ENCODE measurements at regions not wholly inside any gene's neighbourhood (a gene's known extent, or its start where the extent isn't known, plus 50 kb on each side); places are given as distances from the start of the nearest gene placed in this dataset.

DNA sequence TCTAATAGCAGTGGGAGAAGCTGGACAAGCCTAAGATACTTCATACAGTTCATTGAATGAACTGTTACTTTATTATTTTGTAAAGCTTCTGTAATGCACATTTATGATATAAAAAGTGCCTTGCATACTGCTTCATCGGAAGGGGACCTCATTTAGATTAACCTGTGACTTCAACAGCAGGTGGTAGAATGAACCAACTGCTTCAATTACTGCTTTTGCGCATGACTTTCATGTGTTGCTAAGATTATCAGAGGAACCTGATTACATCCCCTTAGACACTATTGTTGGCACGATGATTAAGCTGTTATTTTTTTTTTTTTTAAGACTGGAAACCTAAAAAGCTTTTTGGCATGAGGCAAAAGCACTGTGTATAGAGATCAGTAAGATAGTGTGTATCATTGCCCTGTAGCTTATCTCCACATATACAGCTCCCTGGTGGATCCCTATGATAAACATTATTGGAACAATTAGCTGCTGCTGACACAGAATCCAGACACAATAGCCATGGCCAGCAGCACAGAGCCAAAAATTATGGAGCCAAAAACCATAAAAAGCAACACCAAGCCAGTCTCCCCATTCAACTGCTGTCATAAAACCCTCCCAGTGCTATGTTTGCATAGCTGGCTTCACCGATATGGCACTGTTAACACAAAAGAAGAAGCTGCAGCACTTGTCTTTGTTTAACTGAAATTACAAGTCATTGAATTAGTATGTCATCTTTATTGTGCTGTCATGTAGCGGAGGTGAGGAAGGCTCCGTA, 731.6 kb upstream of the MMS22L start:
- ChIA-PET RAD21 (ENCODE audit: low non-redundant PET in 1 of 2, low total read pairs in 2 of 2, uncharacterized antibody in 2 of 2, unreplicated experiment in 2 of 2) (no interaction called here), POLR2A (no interaction called here), CTCF (no interaction called here)
- H2AFZ ChIP-seq (ENCODE audit: low read depth, low read length, poor library complexity, severe bottlenecking) = no peak overlapping the region
- H3K79me2 ChIP-seq (ENCODE audit: insufficient read depth, low read length) = no peaks in the 10 kb centered on the region
- intact Hi-C loops (cut with micrococcal nuclease) = no loop called here
- H3K27ac ChIP-seq (ENCODE audit: low read depth, low read length) = no peak overlapping the region
- H3K9ac ChIP-seq (ENCODE audit: low read length) = no peak overlapping the region
- H3K27me3 ChIP-seq (ENCODE audit: insufficient read depth, low read length) = peaks cover 26% of the 10 kb centered on the region
- H3K9me3 ChIP-seq (ENCODE audit: control insufficient read depth in 1 of 2, insufficient read depth in 1 of 2, low read depth in 1 of 2, low read length in 2 of 2) = no peaks in the 10 kb centered on the region
- no TSS peak for BruUV-seq (replicated peaks)
- DNase-seq (ENCODE audit: low read depth, low spot score) (no peak), ATAC-seq (no peak)
- no peaks in the 10 kb centered on the region for H4K20me1 ChIP-seq (ENCODE audit: insufficient read depth)
- H3K4me1 ChIP-seq (ENCODE audit: control insufficient read depth in 1 of 2, insufficient read depth in 2 of 2, low read length in 2 of 2) = no peaks in the 10 kb centered on the region
- H3K4me3 ChIP-seq (replicated peaks in 1 of 2; ENCODE audit: low read depth in 1 of 2, low read length in 2 of 2) = no peak overlapping the region
- no peaks in the 10 kb centered on the region for H3K9me2 ChIP-seq (ENCODE audit: insufficient read depth)
- H3K4me2 ChIP-seq (ENCODE audit: low read length) = no peak overlapping the region
- no peak for TF ChIP-seq POLR2AphosphoS5 (IDR thresholded peaks at IDR 0.05; ENCODE audit: low read depth, low read length)
- no peak for TF ChIP-seq ZFX (IDR thresholded peaks at IDR 0.05)
- TF ChIP-seq FOSL1 (IDR thresholded peaks at IDR 0.05; ENCODE audit: low read depth) = no peak
- no peak for TF ChIP-seq EZH2phosphoT487 (IDR thresholded peaks at IDR 0.05; ENCODE audit: borderline replicate concordance)
- TF ChIP-seq, protein P1, sequence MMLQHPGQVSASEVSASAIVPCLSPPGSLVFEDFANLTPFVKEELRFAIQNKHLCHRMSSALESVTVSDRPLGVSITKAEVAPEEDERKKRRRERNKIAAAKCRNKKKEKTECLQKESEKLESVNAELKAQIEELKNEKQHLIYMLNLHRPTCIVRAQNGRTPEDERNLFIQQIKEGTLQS (IDR thresholded peaks at IDR 0.05) = no peak
- no peak for TF ChIP-seq SP1 (IDR thresholded peaks at IDR 0.05; ENCODE audit: low read depth)
- H3K36me3 ChIP-seq (ENCODE audit: control insufficient read depth in 1 of 2, insufficient read depth in 2 of 2, low read length in 2 of 2) = no peaks in the 10 kb centered on the region

DNA sequence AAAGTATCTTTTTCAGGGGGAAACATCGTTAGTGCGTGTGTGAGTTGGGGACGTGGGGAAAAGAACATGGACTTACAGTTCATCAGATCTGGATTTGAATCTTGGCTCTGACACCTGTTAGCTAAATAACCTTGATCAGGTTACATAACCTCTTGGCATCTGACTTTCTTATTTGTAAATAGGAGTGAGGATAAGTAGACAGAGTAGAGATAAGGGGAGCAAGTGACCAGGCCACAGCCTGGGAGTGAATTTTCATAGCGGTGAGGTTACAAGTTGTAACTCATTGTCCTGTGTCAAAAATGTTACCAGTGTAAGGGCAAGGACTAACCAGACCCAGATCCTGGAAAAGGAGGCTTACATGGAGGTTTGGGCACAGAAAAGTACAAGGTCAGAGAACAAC, 733.5 kb upstream of the MMS22L start:
- ChIA-PET POLR2A (no interaction called here), CTCF (no interaction called here), RAD21 (ENCODE audit: low non-redundant PET in 1 of 2, low total read pairs in 2 of 2, uncharacterized antibody in 2 of 2, unreplicated experiment in 2 of 2) (no interaction called here)
- TF ChIP-seq FOSL1 (IDR thresholded peaks at IDR 0.05; ENCODE audit: low read depth) = no peak
- TF ChIP-seq, protein P2, sequence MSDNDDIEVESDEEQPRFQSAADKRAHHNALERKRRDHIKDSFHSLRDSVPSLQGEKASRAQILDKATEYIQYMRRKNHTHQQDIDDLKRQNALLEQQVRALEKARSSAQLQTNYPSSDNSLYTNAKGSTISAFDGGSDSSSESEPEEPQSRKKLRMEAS (IDR thresholded peaks at IDR 0.05) = no peak
- intact Hi-C loops (cut with micrococcal nuclease) = no loop called here
- no peaks in the 10 kb centered on the region for H3K79me2 ChIP-seq (ENCODE audit: insufficient read depth, low read length)
- BruUV-seq (replicated peaks) = no TSS peak
- no peaks in the 10 kb centered on the region for H3K9me3 ChIP-seq (ENCODE audit: control insufficient read depth in 1 of 2, insufficient read depth in 1 of 2, low read depth in 1 of 2, low read length in 2 of 2)
- H3K9me2 ChIP-seq (ENCODE audit: insufficient read depth) = no peaks in the 10 kb centered on the region
- no peak overlapping the region for H3K4me3 ChIP-seq (replicated peaks in 1 of 2; ENCODE audit: low read depth in 1 of 2, low read length in 2 of 2)
- H3K27ac ChIP-seq (ENCODE audit: low read depth, low read length) = no peak overlapping the region
- no peak for ATAC-seq
- no peak for DNase-seq (ENCODE audit: low read depth, low spot score)
- peaks cover 26% of the 10 kb centered on the region for H3K27me3 ChIP-seq (ENCODE audit: insufficient read depth, low read length)
- no peak overlapping the region for H3K4me2 ChIP-seq (ENCODE audit: low read length)
- H3K4me1 ChIP-seq (ENCODE audit: control insufficient read depth in 1 of 2, insufficient read depth in 2 of 2, low read length in 2 of 2) = no peaks in the 10 kb centered on the region
- H3K9ac ChIP-seq (ENCODE audit: low read length) = no peak overlapping the region
- no peaks in the 10 kb centered on the region for H4K20me1 ChIP-seq (ENCODE audit: insufficient read depth)
- H2AFZ ChIP-seq (ENCODE audit: low read depth, low read length, poor library complexity, severe bottlenecking) = no peak overlapping the region
- H3K36me3 ChIP-seq (ENCODE audit: control insufficient read depth in 1 of 2, insufficient read depth in 2 of 2, low read length in 2 of 2) = no peaks in the 10 kb centered on the region

Measured in HCT116 (cell line).